ENCODE measurements at regions not wholly inside any gene's neighbourhood (a gene's known extent, or its start where the extent isn't known, plus 50 kb on each side); places are given as distances from the start of the nearest gene placed in this dataset.

DNA sequence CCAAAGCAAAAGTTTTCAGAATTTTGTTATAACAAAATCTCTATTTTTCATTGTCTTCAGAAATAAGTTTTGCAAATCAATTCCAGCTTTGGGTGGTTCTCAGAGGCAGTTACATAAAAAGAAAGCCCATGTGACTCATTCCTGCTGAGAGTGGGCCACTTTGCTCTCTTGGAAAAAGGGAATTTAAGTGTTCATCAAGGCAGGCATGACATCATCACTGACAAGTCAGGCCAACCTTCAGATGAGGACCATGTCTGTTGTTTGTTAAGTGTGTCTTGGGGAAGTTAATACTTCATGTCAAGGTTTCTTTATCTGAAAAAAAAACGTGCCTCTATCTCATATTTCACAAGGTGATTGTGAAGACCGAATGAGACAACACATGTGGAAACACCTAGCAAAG, 519.8 kb upstream of the TMPO start:
- no peaks in the 10 kb centered on the region for H3K4me1 ChIP-seq (ENCODE audit: control insufficient read depth, extremely low read depth, insufficient read depth, low read length)
- DNase-seq (ENCODE audit: low read depth, low spot score) (no peak), FAIRE-seq (no peak)
- H3K9me1 ChIP-seq (ENCODE audit: control insufficient read depth, extremely low read depth, insufficient read depth, low read length) = no peaks in the 10 kb centered on the region
- H3K9ac ChIP-seq (ENCODE audit: control insufficient read depth, extremely low read depth, insufficient read depth, low read length) = no peak overlapping the region
- dilution Hi-C loops (cut with MboI; ENCODE audit: extremely low pct_ligation_motif_present, low sequenced_read_pairs) = no loop called here
- H3K27ac ChIP-seq (ENCODE audit: control insufficient read depth, insufficient read depth, low read length) = no peak overlapping the region
- H3K79me2 ChIP-seq (ENCODE audit: control insufficient read depth, insufficient read depth, low read length) = no peaks in the 10 kb centered on the region
- H3K36me3 ChIP-seq (ENCODE audit: control insufficient read depth in 2 of 2, extremely low read depth in 1 of 2, insufficient read depth in 2 of 2, low read length in 2 of 2) = no peaks in the 10 kb centered on the region
- no peak overlapping the region for H3K4me2 ChIP-seq (ENCODE audit: control insufficient read depth, extremely low read depth, insufficient read depth, low read depth, low read length)
- no peaks in the 10 kb centered on the region for H4K20me1 ChIP-seq (ENCODE audit: control insufficient read depth, extremely low read depth, insufficient read depth, low read length)
- no peak overlapping the region for H3K4me3 ChIP-seq (ENCODE audit: control insufficient read depth in 2 of 3, extremely low read depth in 1 of 3, insufficient read depth in 2 of 3, low read depth in 1 of 3, low read length in 3 of 3)
- TF ChIP-seq EZH2 (IDR thresholded peaks at IDR 0.05; ENCODE audit: low read length) = no peak
- TF ChIP-seq, protein P1, sequence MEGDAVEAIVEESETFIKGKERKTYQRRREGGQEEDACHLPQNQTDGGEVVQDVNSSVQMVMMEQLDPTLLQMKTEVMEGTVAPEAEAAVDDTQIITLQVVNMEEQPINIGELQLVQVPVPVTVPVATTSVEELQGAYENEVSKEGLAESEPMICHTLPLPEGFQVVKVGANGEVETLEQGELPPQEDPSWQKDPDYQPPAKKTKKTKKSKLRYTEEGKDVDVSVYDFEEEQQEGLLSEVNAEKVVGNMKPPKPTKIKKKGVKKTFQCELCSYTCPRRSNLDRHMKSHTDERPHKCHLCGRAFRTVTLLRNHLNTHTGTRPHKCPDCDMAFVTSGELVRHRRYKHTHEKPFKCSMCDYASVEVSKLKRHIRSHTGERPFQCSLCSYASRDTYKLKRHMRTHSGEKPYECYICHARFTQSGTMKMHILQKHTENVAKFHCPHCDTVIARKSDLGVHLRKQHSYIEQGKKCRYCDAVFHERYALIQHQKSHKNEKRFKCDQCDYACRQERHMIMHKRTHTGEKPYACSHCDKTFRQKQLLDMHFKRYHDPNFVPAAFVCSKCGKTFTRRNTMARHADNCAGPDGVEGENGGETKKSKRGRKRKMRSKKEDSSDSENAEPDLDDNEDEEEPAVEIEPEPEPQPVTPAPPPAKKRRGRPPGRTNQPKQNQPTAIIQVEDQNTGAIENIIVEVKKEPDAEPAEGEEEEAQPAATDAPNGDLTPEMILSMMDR (optimal IDR thresholded peaks at IDR 0.05 in 1 of 3, IDR thresholded peaks at IDR 0.05 in 1 of 3, conservative IDR thresholded peaks at IDR 0.05 in 1 of 3; ENCODE audit: extremely low read depth in 1 of 3, insufficient read depth in 2 of 3, low read length in 3 of 3) = no peak
- H2AFZ ChIP-seq (ENCODE audit: control insufficient read depth, low read length) = no peak overlapping the region
- H3K27me3 ChIP-seq (ENCODE audit: control insufficient read depth, extremely low read depth, insufficient read depth, low read length) = no peaks in the 10 kb centered on the region
- H3K9me3 ChIP-seq (ENCODE audit: control insufficient read depth, low read depth, low read length) = no peaks in the 10 kb centered on the region

DNA sequence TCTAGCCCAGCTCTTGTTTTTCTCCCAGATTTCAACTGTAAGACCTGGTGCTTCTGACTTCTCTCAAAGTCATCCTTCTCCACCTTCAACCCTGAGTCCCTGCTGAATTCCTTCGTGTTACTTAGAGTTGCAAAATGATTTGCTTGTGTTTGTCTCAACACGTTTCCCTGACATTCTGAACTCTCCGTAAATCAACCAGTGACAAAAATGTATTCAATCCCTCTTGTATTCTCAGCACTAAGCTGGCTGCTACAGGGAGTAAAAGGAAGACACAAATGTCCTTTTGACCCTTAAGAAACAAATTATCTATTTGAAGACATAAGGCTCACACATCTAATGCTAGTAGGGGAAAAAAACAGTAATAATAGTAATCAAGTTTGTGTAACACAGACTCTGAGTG, 514.0 kb upstream of the TMPO start:
- H3K4me2 ChIP-seq (ENCODE audit: control insufficient read depth, extremely low read depth, insufficient read depth, low read depth, low read length) = no peak overlapping the region
- H3K27ac ChIP-seq (ENCODE audit: control insufficient read depth, insufficient read depth, low read length) = no peak overlapping the region
- H4K20me1 ChIP-seq (ENCODE audit: control insufficient read depth, extremely low read depth, insufficient read depth, low read length) = no peaks in the 10 kb centered on the region
- H3K9me3 ChIP-seq (ENCODE audit: control insufficient read depth, low read depth, low read length) = no peaks in the 10 kb centered on the region
- H3K9ac ChIP-seq (ENCODE audit: control insufficient read depth, extremely low read depth, insufficient read depth, low read length) = no peak overlapping the region
- no peak overlapping the region for H2AFZ ChIP-seq (ENCODE audit: control insufficient read depth, low read length)
- H3K79me2 ChIP-seq (ENCODE audit: control insufficient read depth, insufficient read depth, low read length) = no peaks in the 10 kb centered on the region
- no peaks in the 10 kb centered on the region for H3K9me1 ChIP-seq (ENCODE audit: control insufficient read depth, extremely low read depth, insufficient read depth, low read length)
- no peaks in the 10 kb centered on the region for H3K4me1 ChIP-seq (ENCODE audit: control insufficient read depth, extremely low read depth, insufficient read depth, low read length)
- DNase-seq (ENCODE audit: low read depth, low spot score) (no peak), FAIRE-seq (no peak)
- TF ChIP-seq, protein P1 (optimal IDR thresholded peaks at IDR 0.05 in 1 of 3, IDR thresholded peaks at IDR 0.05 in 1 of 3, conservative IDR thresholded peaks at IDR 0.05 in 1 of 3; ENCODE audit: extremely low read depth in 1 of 3, insufficient read depth in 2 of 3, low read length in 3 of 3) = no peak
- no peak for TF ChIP-seq EZH2 (IDR thresholded peaks at IDR 0.05; ENCODE audit: low read length)
- no peaks in the 10 kb centered on the region for H3K36me3 ChIP-seq (ENCODE audit: control insufficient read depth in 2 of 2, extremely low read depth in 1 of 2, insufficient read depth in 2 of 2, low read length in 2 of 2)
- no peak overlapping the region for H3K4me3 ChIP-seq (ENCODE audit: control insufficient read depth in 2 of 3, extremely low read depth in 1 of 3, insufficient read depth in 2 of 3, low read depth in 1 of 3, low read length in 3 of 3)
- H3K27me3 ChIP-seq (ENCODE audit: control insufficient read depth, extremely low read depth, insufficient read depth, low read length) = no peaks in the 10 kb centered on the region
- dilution Hi-C loops (cut with MboI; ENCODE audit: extremely low pct_ligation_motif_present, low sequenced_read_pairs) = no loop called here

All from keratinocyte (primary cell).